Stimulated activated CD4-positive, alpha-beta T cell treated with anti-CD3 and anti-CD28 coated beads, Interleukin-2, amount 100 ng/mL, for 48 hours (primary cell): ENCODE measurements at regions not wholly inside any gene's neighbourhood (a gene's known extent, or its start where the extent isn't known, plus 50 kb on each side); places are given as distances from the start of the nearest gene placed in this dataset.
"Not testable (repeated sequence)": the region's sequence is repeated elsewhere in the genome, so short reads cannot be mapped to it uniquely, and the experiment has no call there.

Experiments used
- DNase-seq, 2 donors: peaks; one replicate each; pipeline ENCODE4 v3.0.0-alpha.2; 2020

DNA sequence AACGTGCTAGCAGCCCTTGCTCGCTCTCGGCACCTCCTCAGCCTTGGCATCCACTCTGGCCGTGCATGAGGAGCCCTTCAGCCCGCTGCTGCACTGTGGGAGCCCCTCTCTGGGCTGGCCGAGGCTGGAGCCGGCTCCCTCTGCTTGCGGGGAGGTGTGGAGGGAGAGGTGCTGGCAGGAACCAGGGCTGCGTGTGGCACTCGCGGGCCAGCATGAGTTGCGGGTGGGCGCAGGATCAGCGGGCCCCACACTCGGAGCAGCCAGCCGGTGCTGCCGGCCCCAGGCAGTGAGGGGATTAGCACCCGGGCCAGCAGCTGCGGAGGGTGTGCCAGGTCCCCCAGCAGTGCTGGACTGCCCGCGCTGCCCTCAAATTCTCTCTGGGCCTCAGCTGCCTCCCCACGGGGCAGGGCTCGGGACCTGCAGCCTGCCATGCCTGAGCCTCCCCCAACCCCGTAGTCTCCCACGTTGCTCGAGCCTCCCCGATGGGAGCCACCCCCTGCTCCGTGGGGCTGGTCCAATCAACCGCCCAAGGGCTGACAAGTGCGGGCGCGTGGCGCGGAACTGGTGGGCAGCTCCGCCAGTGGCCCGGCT, 1743.4 kb upstream of the CELF4 start:
- not testable (repeated sequence) for DNase-seq

DNA sequence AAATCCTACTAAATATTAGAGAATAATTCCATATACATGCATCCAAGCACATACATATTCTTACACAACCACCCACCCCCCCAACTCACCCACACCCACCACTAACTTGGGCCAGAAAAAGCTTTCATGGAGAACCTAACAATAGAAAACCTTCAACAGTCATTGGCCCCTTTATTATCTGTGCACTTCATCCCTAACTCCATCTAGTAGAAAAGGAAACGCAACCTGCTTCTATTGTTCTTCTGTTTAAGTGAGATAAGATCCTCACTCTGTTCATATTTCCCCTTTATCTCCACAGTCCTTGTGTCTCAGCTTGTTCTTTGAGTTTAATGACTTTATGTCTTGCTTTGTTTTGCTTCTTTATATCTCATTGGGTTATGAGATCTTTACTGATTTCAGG, 1740.2 kb upstream of the CELF4 start:
- DNase-seq, result no peak

GRCh38 chr18:39302481-39302880, 1736.9 kb upstream of the CELF4 start:
- DNase-seq, result no peak

GRCh38 chr18:39299152-39299551, 1733.6 kb upstream of the CELF4 start:
- no peak for DNase-seq

DNA sequence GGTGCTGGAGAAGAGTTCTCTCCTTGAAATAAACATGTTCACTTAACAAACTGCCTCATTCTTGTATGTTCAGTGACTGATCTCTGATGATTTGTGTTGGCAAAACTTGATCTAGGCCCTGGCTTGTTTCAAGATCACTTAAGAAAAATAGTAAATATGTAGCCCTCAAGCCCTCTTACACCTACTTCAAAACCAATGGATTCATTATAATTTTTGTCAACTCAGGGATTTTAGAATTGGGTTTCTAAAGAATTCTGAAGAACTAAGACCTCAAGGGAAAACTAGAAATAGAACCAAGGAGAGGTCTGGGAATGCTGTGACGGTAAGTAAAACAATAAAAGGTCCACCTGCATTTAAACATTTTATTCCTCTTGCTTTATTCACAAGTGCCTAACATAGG, 1731.6 kb upstream of the CELF4 start:
- no peak for DNase-seq

GRCh38 chr18:39296293-39296888, 1730.8 kb upstream of the CELF4 start:
- DNase-seq, result no peak

DNA sequence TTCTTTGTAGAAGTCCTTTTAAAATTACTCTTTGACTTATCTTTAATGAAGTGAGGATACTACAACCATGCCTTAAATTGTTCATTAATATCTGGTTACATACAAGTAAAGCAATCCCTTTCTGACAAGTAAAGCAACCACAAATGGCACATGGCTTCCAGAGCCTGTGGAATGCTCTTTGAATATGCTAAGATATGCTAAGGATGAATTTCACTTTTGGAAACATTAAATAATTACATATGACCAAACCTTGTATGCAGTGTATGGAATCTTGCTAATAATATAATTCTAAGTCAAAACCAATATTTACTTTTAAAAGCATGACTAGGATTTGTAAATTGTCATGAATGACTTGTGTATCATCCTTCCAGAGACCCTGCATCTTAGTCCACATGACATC, 1711.2 kb upstream of the CELF4 start:
- DNase-seq, result no peak

DNA sequence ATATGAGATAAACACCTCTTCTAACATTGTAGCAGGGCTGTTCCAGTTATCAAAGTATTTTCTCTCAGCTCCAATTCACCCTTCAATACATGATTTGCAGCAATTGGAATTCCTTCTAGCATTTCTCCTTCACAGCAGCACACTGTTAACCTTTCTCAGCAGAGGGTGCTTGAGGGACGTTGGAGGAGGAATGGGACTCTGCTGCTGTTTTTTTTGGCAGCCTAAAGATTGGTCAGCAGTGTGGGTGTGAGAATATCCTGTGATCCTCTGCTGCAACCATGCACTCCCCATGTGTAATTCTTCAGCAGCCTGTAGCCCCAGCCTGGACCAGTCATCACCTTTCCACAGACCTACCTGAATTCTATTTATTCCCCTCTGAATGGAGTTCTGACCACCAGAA, 1708.9 kb upstream of the CELF4 start:
- DNase-seq, result no peak

DNA sequence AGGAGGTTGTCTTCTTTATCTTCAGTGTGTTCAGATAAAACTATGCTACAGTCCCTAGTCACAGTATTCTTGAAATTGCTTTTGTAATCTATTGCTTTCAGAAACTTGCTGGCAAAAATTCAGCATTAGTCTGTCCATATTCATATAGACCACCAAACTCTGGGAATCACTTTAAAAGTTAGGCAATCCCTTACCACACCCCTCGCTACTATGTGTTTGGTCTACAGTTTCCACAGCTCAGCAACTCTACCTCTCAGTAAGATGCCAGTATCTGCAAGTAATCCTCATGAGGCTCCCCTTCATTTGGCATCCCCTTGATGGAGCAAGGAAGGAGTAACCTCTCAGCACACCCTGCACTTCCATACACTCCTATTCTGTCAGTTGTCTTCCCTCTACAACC, 1706.6 kb upstream of the CELF4 start:
- no peak for DNase-seq

DNA sequence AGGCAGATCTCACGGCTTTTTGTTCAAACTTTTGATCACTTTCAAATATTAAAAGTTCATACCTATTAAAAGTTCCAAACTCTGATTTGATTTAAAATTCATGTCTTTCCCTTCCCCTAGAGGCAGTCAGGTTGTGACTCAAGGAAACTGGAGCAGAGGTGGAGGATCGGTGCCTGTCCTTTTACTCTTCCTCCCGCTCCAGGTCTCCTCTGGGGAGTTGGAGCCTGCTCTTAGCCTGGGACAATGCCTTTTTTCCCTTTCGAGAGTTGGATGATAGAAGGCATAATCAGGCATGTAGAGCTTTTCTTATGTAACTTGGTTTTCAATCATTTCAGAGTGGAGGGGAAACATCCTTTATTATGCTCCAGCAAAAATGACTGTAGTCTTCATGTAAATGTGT, 1706.1 kb upstream of the CELF4 start:
- DNase-seq, result no peak

GRCh38 chr18:39260565-39260964, 1695.0 kb upstream of the CELF4 start:
- no peak for DNase-seq

- no peak for DNase-seq
Observed at GRCh38 chr18:39259736-39260135, 1694.1 kb upstream of the CELF4 start.

GRCh38 chr18:39244242-39244641, 1678.6 kb upstream of the CELF4 start:
- DNase-seq, result no peak

DNA sequence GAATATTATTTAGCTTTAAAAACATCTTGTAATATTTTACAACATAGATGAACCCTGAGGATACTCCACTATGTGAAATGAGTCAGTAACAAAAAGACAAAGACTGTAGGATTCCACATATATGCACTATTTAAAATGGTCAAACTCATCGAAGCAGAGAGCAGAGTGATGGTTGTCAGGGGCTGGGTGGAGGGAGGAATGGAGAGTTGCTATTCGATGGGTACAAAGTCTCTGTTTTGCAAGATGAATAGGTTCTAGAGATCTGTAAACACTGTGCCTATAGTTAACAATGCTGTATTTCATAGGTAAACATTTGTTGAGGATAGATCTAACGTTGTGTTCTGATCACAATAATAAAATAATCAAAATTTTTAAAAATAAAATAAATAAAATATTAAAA, 1675.9 kb upstream of the CELF4 start:
- DNase-seq, result no peak

- DNase-seq, result no peak
Observed at GRCh38 chr18:39238981-39239660, 1673.5 kb upstream of the CELF4 start.

- DNase-seq, result no peak
Observed at GRCh38 chr18:39235118-39235719, 1669.6 kb upstream of the CELF4 start.

- DNase-seq, result no peak
Observed at GRCh38 chr18:39232937-39233336, 1667.3 kb upstream of the CELF4 start.

GRCh38 chr18:39232490-39232889, 1666.9 kb upstream of the CELF4 start:
- no peak for DNase-seq

GRCh38 chr18:39230086-39230803, 1664.6 kb upstream of the CELF4 start:
- no peak for DNase-seq

DNA sequence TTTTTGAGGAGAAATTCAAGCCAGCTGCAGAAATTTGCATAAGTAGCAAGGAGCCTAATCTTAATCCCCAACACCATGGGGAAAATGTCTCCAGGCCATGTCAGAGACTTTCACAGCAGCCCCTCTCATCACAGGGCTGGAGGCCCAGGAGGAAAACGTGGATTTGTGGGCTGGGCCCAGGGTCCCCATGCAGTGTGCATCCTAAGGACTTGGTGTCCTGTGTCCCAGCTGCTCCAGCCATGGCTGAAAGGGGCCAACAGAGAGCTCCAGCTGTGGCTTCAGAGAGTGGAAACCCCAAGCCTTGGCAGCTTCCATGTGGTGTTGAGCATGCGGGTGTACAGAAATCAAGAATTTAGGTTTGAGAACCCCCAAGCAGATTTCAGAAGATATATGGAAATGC, 1662.2 kb upstream of the CELF4 start:
- not testable (repeated sequence) for DNase-seq

DNA sequence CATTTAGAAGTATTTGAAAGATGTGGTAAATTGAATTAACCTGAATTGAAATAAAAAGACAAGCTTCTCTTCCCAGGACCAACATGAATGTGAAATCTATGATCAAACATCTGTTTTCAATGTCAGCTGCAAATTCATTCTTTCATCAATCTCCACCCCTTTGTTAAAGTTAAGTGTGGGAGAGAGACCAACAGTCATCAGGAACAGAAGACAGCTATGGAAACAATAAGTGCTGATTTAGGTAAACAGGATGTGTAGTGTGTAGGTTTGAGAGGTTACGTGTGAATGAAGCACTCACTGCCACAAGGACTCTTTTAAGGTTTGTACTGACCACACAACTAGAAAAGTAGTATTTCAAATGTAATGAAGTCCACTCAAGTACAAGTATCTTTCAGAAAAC, 1659.8 kb upstream of the CELF4 start:
- no peak for DNase-seq

- no peak for DNase-seq
Observed at GRCh38 chr18:39223283-39223682, 1657.7 kb upstream of the CELF4 start.

GRCh38 chr18:39215920-39216319, 1650.3 kb upstream of the CELF4 start:
- no peak for DNase-seq

DNA sequence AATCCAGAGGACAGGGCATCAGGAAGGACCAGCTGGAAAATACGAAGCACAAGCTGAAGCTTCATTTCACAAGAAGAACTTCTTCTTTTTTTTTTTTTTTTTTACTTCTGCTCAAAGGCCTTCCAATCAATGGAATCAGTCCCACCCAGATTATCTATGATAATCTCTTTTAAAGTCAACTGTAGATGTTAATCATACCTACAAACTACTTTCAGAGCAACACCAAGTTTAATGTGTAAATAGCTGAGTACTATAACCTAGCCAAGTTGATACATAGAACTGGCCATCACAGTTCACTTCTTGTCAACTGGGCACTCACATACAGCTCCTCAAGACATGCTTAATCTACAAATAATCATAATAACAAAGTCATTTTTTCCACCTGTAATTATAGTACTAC, 1645.9 kb upstream of the CELF4 start:
- DNase-seq, result no peak
